Suprapubic skin (tissue), 3 donors: ENCODE measurements at regions not wholly inside any gene's neighbourhood (a gene's known extent, or its start where the extent isn't known, plus 50 kb on each side); places are given as distances from the start of the nearest gene placed in this dataset.

Experiments used
- CTCF ChIP-seq, 2 donors: fragments of 200-600 bp in 1 of 2; fragments of 450-650 bp in 1 of 2; sonication (generic) in 1 of 2; IDR thresholded peaks; one replicate each; pipeline ENCODE4 v1.5.1; 2016 to 2019; ENCODE audit warnings: antibody characterized with exemption in 2 of 2, mild to moderate bottlenecking in 1 of 2, moderate library complexity in 1 of 2
- EP300 ChIP-seq: sonication (generic); formaldehyde crosslinking; IDR thresholded peaks from one replicate; pipeline ENCODE4 v1.6.1; 2017; ENCODE audit warnings: antibody characterized with exemption
- POLR2A ChIP-seq, 2 donors: fragments of 450-650 bp; IDR thresholded peaks; one replicate each; pipeline ENCODE4 v1.6.1; 2017; ENCODE audit warnings: antibody characterized with exemption in 2 of 2, mild to moderate bottlenecking in 2 of 2, moderate library complexity in 2 of 2

- no peak for TF ChIP-seq CTCF (IDR thresholded peaks at IDR 0.05)
- no peak for TF ChIP-seq POLR2A (IDR thresholded peaks at IDR 0.05)
- no peak for TF ChIP-seq EP300
These were observed 104.1 kb downstream of the LSM3 start for GRCh38 chr3:14282706-14283075.
